GM10248 (cell line): ENCODE measurements at regions not wholly inside any gene's neighbourhood (a gene's known extent, or its start where the extent isn't known, plus 50 kb on each side); places are given as distances from the start of the nearest gene placed in this dataset.

ENCODE experiments used
- CTCF ChIA-PET: fragments of 300-600 bp; sonication (Branson Sonifier 250); formaldehyde crosslinking; extraction: SDS; loops from one replicate; lab custom pipeline; 2021; ENCODE audit warnings: antibody characterized with exemption; lab: Yijun Ruan, JAX
- POLR2A ChIA-PET: fragments of 350-650 bp; sonication (Branson Sonifier 250); formaldehyde crosslinking; extraction: SDS; loops from one replicate; lab custom pipeline; 2020; ENCODE audit warnings: antibody characterized with exemption; lab: Yijun Ruan, JAX
- DNase-seq: peaks from one replicate; pipeline ENCODE4 v3.0.0; 2012; ENCODE audit errors: extremely low spot score
- CTCF ChIP-seq: IDR thresholded peaks from 2 replicates; pipeline ENCODE4 v1.5.1; 2012; ENCODE audit warnings: mild to moderate bottlenecking, low read depth; ENCODE audit errors: extremely low read depth, missing control alignments, control extremely low read depth

DNA sequence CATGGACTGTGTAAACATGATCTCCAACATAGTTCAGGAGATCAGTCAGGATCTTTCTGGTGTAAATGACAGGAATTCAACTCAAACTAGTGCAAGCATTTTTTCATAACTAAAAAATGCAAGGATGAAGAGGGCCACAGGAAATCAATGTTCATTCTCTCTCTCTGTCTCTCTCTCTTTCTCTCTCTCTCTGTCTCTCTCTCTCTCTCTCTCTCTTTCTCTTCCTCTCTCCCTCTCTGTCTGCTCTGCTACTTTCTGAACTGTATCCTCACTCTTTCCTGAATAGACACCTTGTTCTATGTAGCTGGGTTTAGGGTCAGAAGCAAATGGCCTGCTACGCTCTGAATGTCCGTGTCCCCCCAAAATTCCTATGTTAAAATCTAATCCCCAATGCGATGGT is 240.9 kb upstream of the UBE2E2 start:
- ChIA-PET POLR2A (no interaction called here), CTCF (interaction anchor here (0.9 to 1.2 kb wide), 2 partner anchors 13 to 398 kb away, joined by 3 to 4 read pairs; no protein-coding TSS in a partner anchor)
- DNase-seq = no peak
- TF ChIP-seq CTCF = no peak

DNA sequence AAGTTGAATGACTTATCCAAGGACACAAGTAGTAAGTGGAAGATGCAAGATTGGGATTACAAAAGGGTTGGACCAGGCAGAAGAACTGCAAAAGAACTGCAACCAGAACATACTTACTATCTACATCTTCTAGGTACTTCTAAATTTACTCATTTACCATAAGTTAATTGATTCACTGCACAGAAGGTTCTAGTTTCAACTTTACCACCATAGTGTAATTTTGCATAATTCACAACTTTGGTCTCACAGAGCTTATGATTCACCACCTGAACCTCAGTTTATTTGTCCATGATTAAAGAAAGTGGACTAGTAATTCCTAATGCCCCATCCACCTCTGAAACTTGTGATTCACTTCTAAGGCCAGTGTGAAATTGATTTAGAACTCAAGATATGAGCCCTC is 236.8 kb upstream of the UBE2E2 start:
- ChIA-PET POLR2A (no interaction called here), CTCF (no interaction called here)

GRCh38 chr3:22969276-22969675 is 233.9 kb upstream of the UBE2E2 start:
- TF ChIP-seq CTCF = no peak
- CTCF ChIA-PET = interaction anchor here (0.8 to 5.4 kb wide), 2 partner anchors 10 to 11 kb away, joined by 4 to 28 read pairs; no protein-coding TSS in a partner anchor
- POLR2A ChIA-PET = interaction anchor here (0.6 kb wide), 1 partner anchor 166 kb away, joined by 3 read pairs; no protein-coding TSS in a partner anchor
- DNase-seq = no peak

More for the DNA sequence above, 236.8 kb upstream of the UBE2E2 start:
- DNase-seq = no peak
- no peak for TF ChIP-seq CTCF

DNA sequence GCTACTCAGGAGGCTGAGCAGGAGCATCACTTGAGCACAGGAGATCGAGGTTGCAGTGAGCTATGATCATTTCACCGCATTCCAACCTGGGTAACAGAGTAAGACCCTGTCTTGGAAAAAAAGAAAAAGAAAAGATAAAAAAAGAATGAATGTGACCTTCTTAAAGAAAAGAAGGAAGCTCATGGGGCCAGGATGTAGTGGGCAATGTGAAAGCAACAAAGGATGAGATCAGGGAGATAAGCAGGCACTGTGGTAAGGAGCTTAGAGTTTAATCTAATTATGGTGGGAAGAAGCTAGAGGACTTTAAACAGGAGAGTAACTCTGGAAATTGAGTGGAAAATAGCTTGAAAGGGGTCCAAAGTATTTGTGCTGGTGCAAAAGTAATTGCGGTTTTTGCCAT is 231.6 kb upstream of the UBE2E2 start:
- TF ChIP-seq CTCF = no peak
- ChIA-PET CTCF (interaction anchor here (0.8 to 5.4 kb wide), 2 partner anchors 8 to 12 kb away, joined by 3 to 28 read pairs; no protein-coding TSS in a partner anchor), POLR2A (no interaction called here)
- DNase-seq = no peak

- POLR2A ChIA-PET = no interaction called here
- CTCF ChIA-PET = interaction anchor here (0.7 to 1.7 kb wide), 3 partner anchors 13 to 21 kb away, joined by 3 read pairs; no protein-coding TSS in a partner anchor
- no peak for DNase-seq
- no peak for TF ChIP-seq CTCF
Measured at GRCh38 chr3:22977042-22977441, 226.1 kb upstream of the UBE2E2 start.

DNA sequence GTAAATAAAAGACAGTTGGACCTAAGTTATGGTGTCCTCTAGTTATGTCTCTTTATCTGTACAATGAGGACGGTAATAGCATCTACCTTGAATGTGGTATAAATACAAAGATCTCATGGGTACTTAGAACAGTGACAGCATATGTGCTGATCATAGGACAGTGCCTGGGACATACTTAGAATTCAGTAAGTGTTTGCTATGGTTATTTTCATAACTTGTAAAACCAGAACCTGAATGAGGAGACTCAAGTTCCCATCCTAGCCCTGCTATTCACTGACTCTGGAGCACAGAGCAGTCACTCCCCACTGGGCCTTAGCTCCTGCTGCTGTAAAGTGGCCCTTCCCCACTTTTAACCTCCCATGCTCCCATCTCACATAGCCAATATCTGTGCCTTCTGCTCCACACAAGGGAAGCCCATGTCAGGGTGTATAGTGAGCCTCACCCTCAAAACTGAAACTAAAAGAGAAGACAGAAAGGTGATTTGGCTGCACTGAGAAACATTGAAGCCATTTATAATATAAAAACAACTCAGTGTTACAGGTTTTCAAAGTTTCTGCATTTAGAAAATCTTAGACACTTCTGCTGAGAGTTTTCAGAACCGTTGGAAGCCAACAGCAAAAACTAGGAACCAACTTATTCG is 225.4 kb upstream of the UBE2E2 start:
- no peak for TF ChIP-seq CTCF
- peak; percentile 26 for DNase-seq
- POLR2A ChIA-PET = no interaction called here
- CTCF ChIA-PET = interaction anchor here (0.7 to 1.7 kb wide), 3 partner anchors 14 to 22 kb away, joined by 3 read pairs; no protein-coding TSS in a partner anchor
